Thoracic aorta (tissue), 2 donors: ENCODE measurements at regions not wholly inside any gene's neighbourhood (a gene's known extent, or its start where the extent isn't known, plus 50 kb on each side); places are given as distances from the start of the nearest gene placed in this dataset.
"Not testable (repeated sequence)": the region's sequence is repeated elsewhere in the genome, so short reads cannot be mapped to it uniquely, and the experiment has no call there.

Experiments
- ATAC-seq: fragments of 150-250 bp; one replicate; pipeline ENCODE4 v1.8.0; 2017; ENCODE audit warnings: low read depth; ENCODE audit not compliant: insufficient number of reproducible peaks, low FRiP score
- DNase-seq: peaks from one replicate; pipeline ENCODE4 v3.0.0-alpha.2; 2020; ENCODE audit warnings: low spot score
- H3K27ac ChIP-seq, 2 donors: fragments of 200-600 bp; sonication (generic); 1 replicate in 1 of 2; 2 replicates in 1 of 2; pipeline ENCODE4 v1.5.1; 2016; ENCODE audit warnings: mild to moderate bottlenecking in 2 of 2, moderate library complexity in 2 of 2
- H3K27me3 ChIP-seq: fragments of 200-600 bp; sonication (generic); replicated peaks from 2 replicates; pipeline ENCODE4 v1.6.0; 2016; ENCODE audit warnings: mild to moderate bottlenecking; ENCODE audit not compliant: insufficient read depth
- H3K36me3 ChIP-seq: fragments of 200-600 bp; sonication (generic); one replicate; pipeline ENCODE4 v1.5.1; 2016
- H3K4me1 ChIP-seq, 2 donors: fragments of 200-600 bp; sonication (generic); 1 replicate in 1 of 2; 2 replicates in 1 of 2; pipeline versions ENCODE4 v1.5.1 to v1.6.0; 2016; ENCODE audit warnings: low read depth in 2 of 2, mild to moderate bottlenecking in 1 of 2; ENCODE audit not compliant: control insufficient read depth in 1 of 2
- H3K4me3 ChIP-seq: fragments of 200-600 bp; sonication (generic); 2 replicates; pipeline ENCODE4 v1.5.1; 2016; ENCODE audit warnings: mild to moderate bottlenecking
- H3K9me3 ChIP-seq: fragments of 200-600 bp; sonication (generic); 2 replicates; pipeline ENCODE4 v1.5.1; 2016
- CTCF ChIP-seq: fragments of 200-600 bp; sonication (generic); IDR thresholded peaks from one replicate; pipeline ENCODE4 v1.5.1; 2019; ENCODE audit warnings: antibody characterized with exemption

- Histone ChIP-seq H3K4me1 (peaks cover 18 to 34% of the 10 kb centered on the region in 2 donors), H3K27ac (no peak overlapping the region), H3K9me3 (no peaks in the 10 kb centered on the region), H3K27me3 (no peaks in the 10 kb centered on the region), H3K36me3 (no peaks in the 10 kb centered on the region), H3K4me3 (no peak overlapping the region)
- ATAC-seq (no peak), DNase-seq (no peak)
- no peak for TF ChIP-seq CTCF
These were observed 61.5 kb upstream of the JAK1 start for GRCh38 chr1:65027666-65028358.

- not testable (repeated sequence) for H3K9me3 ChIP-seq, H3K27ac ChIP-seq, H3K27me3 ChIP-seq, ATAC-seq, H3K4me3 ChIP-seq, H3K36me3 ChIP-seq, DNase-seq
- peaks cover 18 to 29% of the 10 kb centered on the region in 2 donors for H3K4me1 ChIP-seq
These were observed 63.1 kb upstream of the JAK1 start for GRCh38 chr1:65029434-65029833.

- not testable (repeated sequence) for H3K4me3 ChIP-seq, ATAC-seq, H3K9me3 ChIP-seq, H3K36me3 ChIP-seq, H3K27me3 ChIP-seq, H3K4me1 ChIP-seq, H3K27ac ChIP-seq, DNase-seq
These were observed 68.5 kb upstream of the JAK1 start for GRCh38 chr1:65034879-65035278.

GRCh38 chr1:65036570-65037051, 70.3 kb upstream of the JAK1 start:
- ATAC-seq, result no peak
- Histone ChIP-seq H3K27me3 (no peaks in the 10 kb centered on the region), H3K4me1 (peaks cover 0 to 16% of the 10 kb centered on the region in 2 donors), H3K27ac (no peak overlapping the region), H3K9me3 (no peaks in the 10 kb centered on the region), H3K4me3 (no peak overlapping the region), H3K36me3 (no peaks in the 10 kb centered on the region)
- no peak for TF ChIP-seq CTCF
- no peak for DNase-seq

- Histone ChIP-seq H3K4me3 (no peak overlapping the region), H3K27me3 (no peaks in the 10 kb centered on the region), H3K9me3 (no peaks in the 10 kb centered on the region), H3K4me1 (peaks cover 0 to 19% of the 10 kb centered on the region in 2 donors), H3K27ac (no peak overlapping the region), H3K36me3 (no peaks in the 10 kb centered on the region)
- no peak for TF ChIP-seq CTCF
- no peak for DNase-seq
- ATAC-seq, result no peak
These were observed 72.7 kb upstream of the JAK1 start for GRCh38 chr1:65039066-65039465.

- Histone ChIP-seq H3K4me1 (peaks cover 0 to 19% of the 10 kb centered on the region in 2 donors), H3K36me3 (no peaks in the 10 kb centered on the region), H3K4me3 (no peak overlapping the region), H3K27ac (no peak overlapping the region), H3K27me3 (no peaks in the 10 kb centered on the region), H3K9me3 (no peaks in the 10 kb centered on the region)
- ATAC-seq, result no peak
- TF ChIP-seq CTCF, result no peak
- DNase-seq, result no peak
These were observed 73.2 kb upstream of the JAK1 start for GRCh38 chr1:65039508-65039907.
